H9 (cell line): ENCODE measurements at regions not wholly inside any gene's neighbourhood (a gene's known extent, or its start where the extent isn't known, plus 50 kb on each side); places are given as distances from the start of the nearest gene placed in this dataset.
A peak's percentile ranks its signal among the peaks of the same experiment; 100 is the strongest.

Experiments
- DNase-seq: peaks from one replicate; pipeline ENCODE4 v3.0.0-alpha.2; 2017
- H2AFZ ChIP-seq: one replicate; pipeline ENCODE4 v1.6.1; 2013; ENCODE audit warnings: mild to moderate bottlenecking, low read length, control low read depth, moderate library complexity
- H2AK5ac ChIP-seq: 2 replicates; pipeline ENCODE4 v1.6.1; 2013; ENCODE audit warnings: low read length, control low read depth, mixed read lengths; ENCODE audit not compliant: insufficient read length
- H2BK120ac ChIP-seq: one replicate; pipeline ENCODE4 v1.6.1; 2013; ENCODE audit warnings: low read depth, mild to moderate bottlenecking, low read length, control low read depth, inconsistent platforms; ENCODE audit not compliant: poor library complexity, severe bottlenecking
- H2BK12ac ChIP-seq: 2 replicates; pipeline ENCODE4 v1.6.1; 2013; ENCODE audit warnings: low read length, control low read depth, mixed read lengths, low read depth; ENCODE audit not compliant: insufficient read length
- H2BK15ac ChIP-seq: 2 replicates; pipeline ENCODE4 v1.6.1; 2013; ENCODE audit warnings: low read depth, low read length, control low read depth
- H2BK20ac ChIP-seq: one replicate; pipeline ENCODE4 v1.6.1; 2013; ENCODE audit warnings: low read depth, mild to moderate bottlenecking, low read length, control low read depth, inconsistent platforms; ENCODE audit not compliant: poor library complexity, severe bottlenecking
- H2BK5ac ChIP-seq: 2 replicates; pipeline ENCODE4 v1.6.1; 2013; ENCODE audit warnings: low read length, control low read depth, mixed read lengths; ENCODE audit not compliant: insufficient read length
- H3K14ac ChIP-seq: 2 replicates; pipeline ENCODE4 v1.6.1; 2013; ENCODE audit warnings: low read length, control low read depth; ENCODE audit not compliant: insufficient read depth
- H3K18ac ChIP-seq: 2 replicates; pipeline ENCODE4 v1.6.1; 2013; ENCODE audit warnings: low read depth, mild to moderate bottlenecking, mixed read lengths, low read length, control low read depth; ENCODE audit not compliant: insufficient read length
- H3K23ac ChIP-seq: 2 replicates; pipeline ENCODE4 v1.6.1; 2013; ENCODE audit warnings: low read length, control low read depth, mixed read lengths, low read depth; ENCODE audit not compliant: insufficient read length
- H3K23me2 ChIP-seq: 2 replicates; pipeline ENCODE4 v1.6.1; 2013; ENCODE audit warnings: low read depth, mild to moderate bottlenecking, mixed read lengths, low read length, control low read depth; ENCODE audit not compliant: insufficient read length, poor library complexity, severe bottlenecking
- H3K27ac ChIP-seq: 2 replicates; pipeline ENCODE4 v1.5.1; 2013; ENCODE audit warnings: low read length, control low read depth, mixed read lengths, low read depth; ENCODE audit not compliant: insufficient read length
- H3K27me3 ChIP-seq: 2 replicates; pipeline ENCODE4 v1.6.1; 2013; ENCODE audit warnings: low read length, control low read depth, inconsistent platforms; ENCODE audit not compliant: insufficient read depth
- H3K4ac ChIP-seq: 2 replicates; pipeline ENCODE4 v1.6.1; 2013; ENCODE audit warnings: low read depth, mild to moderate bottlenecking, control low read depth, inconsistent platforms, low read length, moderate library complexity
- H3K4me1 ChIP-seq: 2 replicates; pipeline ENCODE4 v1.6.1; 2013; ENCODE audit warnings: low read length, control low read depth, inconsistent platforms; ENCODE audit not compliant: insufficient read depth
- H3K4me2 ChIP-seq: 2 replicates; pipeline ENCODE4 v1.6.1; 2013; ENCODE audit warnings: low read length, control low read depth, mixed read lengths; ENCODE audit not compliant: insufficient read length, insufficient read depth
- H3K56ac ChIP-seq: 2 replicates; pipeline ENCODE4 v1.6.1; 2013; ENCODE audit warnings: low read depth, mild to moderate bottlenecking, mixed read lengths, low read length, control low read depth; ENCODE audit not compliant: insufficient read length
- H3K79me1 ChIP-seq: 2 replicates; pipeline ENCODE4 v1.6.1; 2013; ENCODE audit warnings: low read depth, mild to moderate bottlenecking, moderate library complexity, low read length, control low read depth, inconsistent platforms; ENCODE audit not compliant: insufficient read depth, poor library complexity, severe bottlenecking
- H3K79me2 ChIP-seq: 2 replicates; pipeline ENCODE4 v1.6.1; 2013; ENCODE audit warnings: low read length, control low read depth, inconsistent platforms; ENCODE audit not compliant: insufficient read depth
- H3K9ac ChIP-seq: 2 replicates; pipeline ENCODE4 v1.6.1; 2013; ENCODE audit warnings: low read length, control low read depth, mixed read lengths; ENCODE audit not compliant: insufficient read length; ENCODE audit errors: extremely low read depth
- H3K9me3 ChIP-seq: one replicate; pipeline ENCODE4 v1.6.1; 2013; ENCODE audit warnings: low read depth, low read length, inconsistent platforms; ENCODE audit not compliant: control insufficient read depth
- H3T11ph ChIP-seq: one replicate; pipeline ENCODE4 v1.6.1; 2013; ENCODE audit warnings: mild to moderate bottlenecking, low read length, control low read depth, inconsistent platforms
- H4K20me1 ChIP-seq: one replicate; pipeline ENCODE4 v1.6.1; 2013; ENCODE audit not compliant: control insufficient read depth, insufficient read length, insufficient read depth
- H4K5ac ChIP-seq: 2 replicates; pipeline ENCODE4 v1.6.1; 2013; ENCODE audit warnings: low read depth, mild to moderate bottlenecking, mixed read lengths, low read length, control low read depth; ENCODE audit not compliant: insufficient read length
- H4K8ac ChIP-seq: replicated peaks from 2 replicates; pipeline ENCODE4 v1.6.1; 2013; ENCODE audit warnings: low read length, control low read depth, mixed read lengths, low read depth; ENCODE audit not compliant: insufficient read length
- H4K91ac ChIP-seq: 2 replicates; pipeline ENCODE4 v1.6.1; 2013; ENCODE audit warnings: low read depth, mild to moderate bottlenecking, moderate library complexity, mixed read lengths, low read length, control low read depth; ENCODE audit not compliant: insufficient read length
- H3K27ac Mint-ChIP-seq, 3 experiments: 2 replicates in 2 of 3; 3 replicates in 1 of 3; pipeline ENCODE4 v1.8.0; 2020 to 2021; ENCODE audit warnings: mixed read lengths in 3 of 3, mild to moderate bottlenecking in 1 of 3, moderate library complexity in 1 of 3
- H3K27me3 Mint-ChIP-seq: 2 replicates; pipeline ENCODE4 v1.8.0; 2021; ENCODE audit warnings: low read depth, mild to moderate bottlenecking, moderate library complexity, mixed read lengths
- H3K36me3 Mint-ChIP-seq, 3 experiments: 2 replicates in 2 of 3; 3 replicates in 1 of 3; pipeline ENCODE4 v1.8.0; 2020 to 2021; ENCODE audit warnings: low read depth in 3 of 3, mixed read lengths in 3 of 3; ENCODE audit not compliant: insufficient read depth in 1 of 3
- H3K4me1 Mint-ChIP-seq, 2 experiments: 2 replicates each; pipeline ENCODE4 v1.8.0; 2020; ENCODE audit warnings: mixed read lengths in 2 of 2
- H3K4me3 Mint-ChIP-seq, 2 experiments: 2 replicates in 1 of 2; 3 replicates in 1 of 2; pipeline ENCODE4 v1.8.0; 2020 to 2021; ENCODE audit warnings: mild to moderate bottlenecking in 2 of 2, mixed read lengths in 2 of 2, moderate library complexity in 1 of 2
- H3K9me3 Mint-ChIP-seq, 2 experiments: 2 replicates in 1 of 2; 3 replicates in 1 of 2; pipeline ENCODE4 v1.8.0; 2020; ENCODE audit warnings: mild to moderate bottlenecking in 2 of 2, mixed read lengths in 2 of 2, moderate library complexity in 1 of 2
- CTCF ChIP-seq: fragments of 200-600 bp; sonication (generic); conservative IDR thresholded peaks from 3 replicates; pipeline ENCODE4 v1.8.0; 2021; ENCODE audit warnings: antibody characterized with exemption, mild to moderate bottlenecking
- WGBS: extraction: QIAGEN DNeasy Blood & Tissue Kit; methylation state at CpG from one replicate; pipeline ENCODE4 v1.1.7; 2013; ENCODE audit warnings: missing lambda C conversion rate, low lambda C conversion rate, mixed read lengths; ENCODE audit not compliant: insufficient read length; ENCODE audit errors: extremely low coverage; 5-methylcytosine and 5-hydroxymethylcytosine counted together

- H2AFZ ChIP-seq, result no peak overlapping the region
- TF ChIP-seq CTCF, result no peak
Measured at GRCh38 chr7:126040114-126041045, 1110.8 kb upstream of the POT1 start.

More at GRCh38 chr7:126040114-126041045, 1110.8 kb upstream of the POT1 start:
- H3K4me1 Mint-ChIP-seq, result peaks cover 4 to 8% of the 10 kb centered on the region in 2 experiments; a peak in 3 of 4 replicates
- no peaks in the 10 kb centered on the region; a peak in 1 of 5 replicates for H3K9me3 Mint-ChIP-seq
- H3K9ac ChIP-seq, result no peak overlapping the region
- no peak overlapping the region for H2BK12ac ChIP-seq
- H3K79me2 ChIP-seq, result no peaks in the 10 kb centered on the region
- H2AK5ac ChIP-seq, result no peak overlapping the region
- H4K91ac ChIP-seq, result no peak overlapping the region
- H3K27me3 Mint-ChIP-seq, result no peaks in the 10 kb centered on the region
- H3K23me2 ChIP-seq, result no peaks in the 10 kb centered on the region
- H2BK20ac ChIP-seq, result no peak overlapping the region
- H3K23ac ChIP-seq, result no peak overlapping the region
- peaks cover 0 to 10% (median 4%) of the 10 kb centered on the region in 3 experiments; a peak in 4 of 7 replicates for H3K36me3 Mint-ChIP-seq
- H3K4me3 Mint-ChIP-seq, result no peak overlapping the region
- H3K4me1 ChIP-seq, result no peaks in the 10 kb centered on the region
- no peak overlapping the region for H3K4me2 ChIP-seq
- no peaks in the 10 kb centered on the region for H3K79me1 ChIP-seq
- H4K20me1 ChIP-seq, result no peaks in the 10 kb centered on the region
- H2BK15ac ChIP-seq, result no peak overlapping the region
- no peak overlapping the region; a peak in 1 of 7 replicates for H3K27ac Mint-ChIP-seq
- no peak overlapping the region for H3K4ac ChIP-seq
- DNase-seq, result peak; percentile 52
- H3K14ac ChIP-seq, result no peak overlapping the region
- H2BK120ac ChIP-seq, result no peak overlapping the region
- no peaks in the 10 kb centered on the region for H3K9me3 ChIP-seq
- H2BK5ac ChIP-seq, result no peak overlapping the region
- H3T11ph ChIP-seq, result no peak overlapping the region
- no peaks in the 10 kb centered on the region for H3K27me3 ChIP-seq
- no peak overlapping the region for H4K8ac ChIP-seq
- WGBS, result no CpG with 5 or more reads among the region's 18 CpGs
- no peak overlapping the region for H3K27ac ChIP-seq
- no peak overlapping the region for H4K5ac ChIP-seq
- H3K18ac ChIP-seq, result no peak overlapping the region
- no peak overlapping the region for H3K56ac ChIP-seq
